Psoas muscle (tissue), 7 donors: ENCODE measurements at regions not wholly inside any gene's neighbourhood (a gene's known extent, or its start where the extent isn't known, plus 50 kb on each side); places are given as distances from the start of the nearest gene placed in this dataset.

Experiments used
- ATAC-seq, 4 donors: fragments of 200-7000 bp; cut with Tn5 transposase; one replicate each; pipeline ENCODE4 v1.9.1; 2020; ENCODE audit warnings: moderate library complexity in 3 of 4, mild to moderate bottlenecking in 2 of 4
- DNase-seq, 2 donors: peaks; one replicate each; pipeline ENCODE4 v3.0.0-alpha.2; 2020
- H3K27ac ChIP-seq: fragments of 200-600 bp; one replicate; pipeline ENCODE4 v1.8.0; 2022
- H3K27me3 ChIP-seq, 3 donors: fragments of 200-600 bp in 1 of 3; one replicate each; pipeline versions ENCODE4 v1.6.1 to v1.8.0; 2013 to 2022; ENCODE audit warnings: low read length in 2 of 3, mild to moderate bottlenecking in 2 of 3, moderate library complexity in 1 of 3; ENCODE audit not compliant: insufficient read depth in 3 of 3
- H3K36me3 ChIP-seq, 2 donors: fragments of 200-600 bp in 1 of 2; one replicate each; pipeline versions ENCODE4 v1.6.1 to v1.8.0; 2013 to 2022; ENCODE audit warnings: low read depth in 1 of 2, mild to moderate bottlenecking in 1 of 2, moderate library complexity in 1 of 2; ENCODE audit not compliant: insufficient read depth in 1 of 2
- H3K4me1 ChIP-seq: fragments of 200-600 bp; one replicate; pipeline ENCODE4 v1.8.0; 2022
- H3K4me3 ChIP-seq: fragments of 200-600 bp; one replicate; pipeline ENCODE4 v1.8.0; 2022; ENCODE audit warnings: mild to moderate bottlenecking
- H3K9me3 ChIP-seq: fragments of 200-600 bp; one replicate; pipeline ENCODE4 v1.8.0; 2022
- CTCF ChIP-seq: fragments of 200-600 bp; IDR thresholded peaks from one replicate; pipeline ENCODE4 v1.8.0; 2022; ENCODE audit warnings: antibody characterized with exemption
- WGBS, 3 donors: extraction: QIAGEN DNeasy Blood & Tissue Kit; methylation state at CpG; one replicate each; pipeline versions ENCODE4 v1.1.6 to v1.1.7; 2013; 5-methylcytosine and 5-hydroxymethylcytosine counted together
- intact Hi-C, 2 donors: fragments of 100-400 bp; cut with DNase I; formaldehyde crosslinking; loops; one replicate each; pipeline versions ENCODE4 v1.11.0 to v1.14.2; 2022
- donor health status: healthy with polysubstance abuse.
- donor health status: DM: no; HTN: no; CAD: no; lungs with moderate emphysema.
- donor health status: Bipolar disorder and iron deficiency.
- donor health status: healthy.
- donor health status: DM: yes; HTN: yes; CAD: no.
- donor health status: DM: no; HTN: no; CAD: no.
- donor health status: DM: yes; HTN: yes; CAD: no.

- H3K27me3 ChIP-seq: peaks cover 0 to 2% (median 0%) of the 10 kb centered on the region in 3 donors
- no peaks in the 10 kb centered on the region for H3K9me3 ChIP-seq
- 21 to 34% (median 26%) methylated on average over 9 of the region's 9 CpGs for WGBS, 3 donors
- no peaks in the 10 kb centered on the region for H3K36me3 ChIP-seq
- no peak overlapping the region for H3K4me3 ChIP-seq
- ATAC-seq (no peak), DNase-seq (no peak)
- TF ChIP-seq CTCF: no peak
- H3K27ac ChIP-seq: no peak overlapping the region
- H3K4me1 ChIP-seq: no peaks in the 10 kb centered on the region
- intact Hi-C loops: no loop called here
These were observed 131.9 kb upstream of the KCNJ6 start for GRCh38 chr21:38048167-38048566.

- intact Hi-C loops: no loop called here
- no peak for DNase-seq
- WGBS, 3 donors: 61 to 69% (median 64%) methylated on average over 4 of the region's 4 CpGs
- TF ChIP-seq CTCF: no peak
- Histone ChIP-seq H3K36me3 (no peaks in the 10 kb centered on the region), H3K27ac (no peak overlapping the region), H3K27me3 (peaks cover 0 to 1% (median 0%) of the 10 kb centered on the region in 3 donors), H3K4me1 (no peaks in the 10 kb centered on the region), H3K9me3 (no peaks in the 10 kb centered on the region), H3K4me3 (no peak overlapping the region)
- ATAC-seq: no peak
These were observed 138.1 kb upstream of the KCNJ6 start for GRCh38 chr21:38054334-38054733.

GRCh38 chr21:38056481-38056880 lies 140.2 kb upstream of the KCNJ6 start:
- intact Hi-C loops: no loop called here
- no peaks in the 10 kb centered on the region for H3K4me1 ChIP-seq
- H3K27me3 ChIP-seq: peaks cover 0 to 1% (median 0%) of the 10 kb centered on the region in 3 donors
- ATAC-seq (no peak), DNase-seq (no peak)
- no peaks in the 10 kb centered on the region for H3K36me3 ChIP-seq
- H3K4me3 ChIP-seq: no peak overlapping the region
- no peaks in the 10 kb centered on the region for H3K9me3 ChIP-seq
- 85 to 96% (median 88%) methylated on average over 1 of the region's 1 CpG for WGBS, 3 donors
- H3K27ac ChIP-seq: no peak overlapping the region
- TF ChIP-seq CTCF: no peak

- intact Hi-C loops: no loop called here
- no peak for TF ChIP-seq CTCF
- Histone ChIP-seq H3K27ac (no peak overlapping the region), H3K9me3 (no peaks in the 10 kb centered on the region), H3K27me3 (peaks cover 0 to 1% (median 0%) of the 10 kb centered on the region in 3 donors), H3K4me3 (no peak overlapping the region), H3K36me3 (no peaks in the 10 kb centered on the region), H3K4me1 (no peaks in the 10 kb centered on the region)
- WGBS, 3 donors: 91 to 97% (median 93%) methylated on average over 1 of the region's 1 CpG
- no peak for ATAC-seq
- no peak for DNase-seq
These were observed 141.4 kb upstream of the KCNJ6 start for GRCh38 chr21:38057626-38058025.

GRCh38 chr21:38060533-38060932 lies 144.3 kb upstream of the KCNJ6 start:
- Histone ChIP-seq H3K27me3 (no peaks in the 10 kb centered on the region), H3K36me3 (no peaks in the 10 kb centered on the region), H3K4me1 (no peaks in the 10 kb centered on the region), H3K27ac (no peak overlapping the region), H3K4me3 (no peak overlapping the region), H3K9me3 (no peaks in the 10 kb centered on the region)
- TF ChIP-seq CTCF: no peak
- intact Hi-C loops: no loop called here
- DNase-seq (no peak), ATAC-seq (no peak)
- WGBS, 3 donors: 94 to 96% (median 94%) methylated on average over 1 of the region's 1 CpG
